Body of pancreas (tissue), 4 donors: ENCODE measurements at regions not wholly inside any gene's neighbourhood (a gene's known extent, or its start where the extent isn't known, plus 50 kb on each side); places are given as distances from the start of the nearest gene placed in this dataset.

Experiments
- ATAC-seq: fragments of 150-250 bp; one replicate; pipeline ENCODE4 v1.9.1; 2016
- DNase-seq, 4 donors: peaks; one replicate each; pipeline ENCODE4 v3.0.0-alpha.2; 2019
- H3K27ac ChIP-seq, 4 donors: fragments of 200-600 bp; sonication (generic); 1 replicate in 3 of 4; 2 replicates in 1 of 4; pipeline versions ENCODE4 v1.5.1 to v1.6.1; 2016 to 2019; ENCODE audit warnings: mild to moderate bottlenecking in 1 of 4, mixed read lengths in 1 of 4, moderate library complexity in 1 of 4
- H3K27me3 ChIP-seq, 2 donors: fragments of 200-600 bp; sonication (generic); one replicate each; pipeline ENCODE4 v1.6.0; 2016; ENCODE audit warnings: mild to moderate bottlenecking in 1 of 2
- H3K36me3 ChIP-seq, 2 donors: fragments of 200-600 bp; sonication (generic); replicated peaks in 1 of 2; 2 replicates each; pipeline ENCODE4 v1.5.1; 2016; ENCODE audit warnings: low read depth in 2 of 2; ENCODE audit not compliant: insufficient read depth in 1 of 2
- H3K4me1 ChIP-seq: fragments of 200-600 bp; sonication (generic); one replicate; pipeline ENCODE4 v1.6.0; 2016
- H3K4me3 ChIP-seq, 2 donors: fragments of 200-600 bp; sonication (generic); 1 replicate in 1 of 2; 2 replicates in 1 of 2; pipeline ENCODE4 v1.5.1; 2016 to 2019
- H3K9me3 ChIP-seq, 3 donors: fragments of 200-600 bp; sonication (generic); 1 replicate in 2 of 3; 2 replicates in 1 of 3; pipeline ENCODE4 v1.5.1; 2016
- CTCF ChIP-seq, 7 experiments: fragments of 450-650 bp in 4 of 7; fragments of 200-600 bp in 3 of 7; sonication (generic) in 3 of 7; IDR thresholded peaks; one replicate each; pipeline ENCODE4 v1.5.1; 2016 to 2019; ENCODE audit warnings: antibody characterized with exemption in 7 of 7
- POLR2A ChIP-seq, 3 donors: fragments of 450-650 bp; IDR thresholded peaks; one replicate each; pipeline ENCODE4 v1.6.1; 2016; ENCODE audit warnings: antibody characterized with exemption in 3 of 3, mild to moderate bottlenecking in 2 of 3
- WGBS, 2 donors: methylation state at CpG; one replicate each; pipeline ENCODE4 v1.1.5; 2017; 5-methylcytosine and 5-hydroxymethylcytosine counted together
- intact Hi-C: fragments of 100-400 bp; cut with DNase I; formaldehyde crosslinking; loops from one replicate; pipeline ENCODE4 v1.15.1; 2023

DNA sequence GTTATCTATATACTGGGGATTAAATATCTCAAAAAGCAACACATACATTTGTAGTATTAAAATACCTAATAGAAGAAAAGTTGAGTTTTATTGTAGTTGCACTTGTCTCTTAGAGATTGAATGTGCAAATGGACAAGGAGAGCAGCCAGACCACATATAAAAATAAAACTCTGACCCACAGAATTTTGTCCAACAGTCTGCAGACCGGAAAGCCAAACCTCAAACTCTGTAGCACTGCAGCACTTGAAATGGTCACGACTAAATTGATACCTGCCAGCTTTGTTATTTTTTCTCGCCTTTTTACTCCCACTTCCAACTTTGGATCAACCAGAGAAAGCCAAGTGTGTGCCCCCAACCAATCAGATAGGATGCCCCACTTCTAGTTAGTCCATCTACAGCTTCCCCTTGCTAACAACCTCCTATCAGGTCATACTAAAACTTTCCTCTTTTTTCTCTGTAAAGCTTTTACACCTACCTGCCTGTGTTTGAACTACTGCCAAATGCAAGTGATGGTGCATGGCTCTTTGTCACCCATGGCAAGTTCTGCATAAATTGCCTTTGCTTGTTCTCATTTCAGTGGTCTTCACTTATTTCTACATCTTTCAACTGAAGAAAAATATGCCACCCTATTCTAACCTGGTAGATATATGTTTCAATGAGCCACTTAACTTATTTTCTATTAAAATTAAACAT is 1250.7 kb upstream of the SPRY2 start:
- no peak for TF ChIP-seq POLR2A (IDR thresholded peaks at IDR 0.05)
- no peak for TF ChIP-seq CTCF (IDR thresholded peaks at IDR 0.05)
- H3K27me3 ChIP-seq = no peaks in the 10 kb centered on the region
- H3K27ac ChIP-seq = no peak overlapping the region
- peaks cover 12% of the 10 kb centered on the region for H3K4me1 ChIP-seq
- no peak for ATAC-seq
- H3K4me3 ChIP-seq = no peak overlapping the region
- intact Hi-C loops = no loop called here
- DNase-seq = no peak
- no peaks in the 10 kb centered on the region for H3K36me3 ChIP-seq
- WGBS, 2 donors = 82 to 86% methylated on average over 3 of the region's 3 CpGs
- no peaks in the 10 kb centered on the region for H3K9me3 ChIP-seq

DNA sequence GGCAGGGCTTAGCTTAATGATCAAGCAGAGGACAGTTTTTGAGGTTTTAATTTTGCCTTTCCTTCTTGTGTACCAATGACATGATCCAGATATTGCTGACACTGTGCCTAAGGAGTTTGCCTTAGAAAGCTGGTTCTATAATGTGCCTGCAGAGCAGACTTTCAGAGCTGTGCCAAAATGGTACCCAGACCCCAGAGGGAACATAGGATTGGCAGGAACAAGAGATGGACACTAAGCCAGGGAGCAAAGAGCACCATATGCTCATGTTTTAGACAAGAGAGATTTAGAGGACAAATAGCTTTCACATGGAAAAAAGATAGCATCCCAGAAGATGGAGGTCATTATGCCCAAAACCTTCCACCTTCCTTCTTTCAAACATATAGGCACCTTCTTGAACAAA is 1241.5 kb upstream of the SPRY2 start:
- H3K27me3 ChIP-seq = no peaks in the 10 kb centered on the region
- no peak overlapping the region for H3K4me3 ChIP-seq
- H3K27ac ChIP-seq = no peak overlapping the region
- H3K9me3 ChIP-seq = no peaks in the 10 kb centered on the region
- no peaks in the 10 kb centered on the region for H3K36me3 ChIP-seq
- ATAC-seq = no peak
- H3K4me1 ChIP-seq = no peaks in the 10 kb centered on the region
- TF ChIP-seq CTCF (IDR thresholded peaks at IDR 0.05) = no peak
- no peak for TF ChIP-seq POLR2A (IDR thresholded peaks at IDR 0.05)
- intact Hi-C loops = no loop called here
- no peak for DNase-seq

GRCh38 chr13:81577601-81578195 is 1236.8 kb upstream of the SPRY2 start:
- no peak for ATAC-seq
- intact Hi-C loops = no loop called here
- 26 to 38% methylated on average over 2 of the region's 2 CpGs for WGBS, 2 donors
- H3K27me3 ChIP-seq = no peaks in the 10 kb centered on the region
- no peak overlapping the region for H3K4me3 ChIP-seq
- H3K27ac ChIP-seq = no peak overlapping the region
- no peaks in the 10 kb centered on the region for H3K9me3 ChIP-seq
- no peak for DNase-seq
- H3K36me3 ChIP-seq = no peaks in the 10 kb centered on the region
- no peaks in the 10 kb centered on the region for H3K4me1 ChIP-seq
- TF ChIP-seq POLR2A (IDR thresholded peaks at IDR 0.05) (no peak), CTCF (IDR thresholded peaks at IDR 0.05) (no peak)

GRCh38 chr13:81568824-81569223 is 1227.9 kb upstream of the SPRY2 start:
- Histone ChIP-seq H3K27me3 (no peaks in the 10 kb centered on the region), H3K27ac (no peak overlapping the region), H3K4me3 (no peak overlapping the region), H3K4me1 (no peaks in the 10 kb centered on the region), H3K9me3 (no peaks in the 10 kb centered on the region), H3K36me3 (no peaks in the 10 kb centered on the region)
- intact Hi-C loops = no loop called here
- WGBS, 2 donors = 54 to 65% methylated on average over 3 of the region's 3 CpGs
- TF ChIP-seq CTCF (IDR thresholded peaks at IDR 0.05) (no peak), POLR2A (IDR thresholded peaks at IDR 0.05) (no peak)
- DNase-seq (no peak), ATAC-seq (no peak)

DNA sequence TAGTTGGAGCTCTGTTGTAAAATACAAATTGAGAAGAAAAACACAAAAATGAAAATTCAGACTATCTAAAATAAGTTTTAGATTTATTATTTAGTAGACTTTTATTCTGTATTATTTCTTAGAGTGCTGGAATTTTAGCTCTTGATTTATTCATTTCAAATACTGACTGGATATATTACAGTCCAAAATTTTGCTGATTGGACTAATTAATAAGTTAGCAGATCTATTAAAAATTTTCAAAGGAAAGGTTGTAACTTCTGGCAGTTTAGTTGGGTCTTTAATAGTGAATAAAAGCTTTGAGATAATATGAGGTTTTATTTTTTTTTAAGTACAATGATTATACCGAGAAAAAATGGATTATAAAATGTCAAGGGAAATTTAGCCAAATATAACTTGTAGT is 1224.9 kb upstream of the SPRY2 start:
- DNase-seq = no peak
- no peak for ATAC-seq

More for the DNA sequence above, 1224.9 kb upstream of the SPRY2 start:
- no peak overlapping the region for H3K4me3 ChIP-seq
- H3K4me1 ChIP-seq = no peaks in the 10 kb centered on the region
- intact Hi-C loops = no loop called here
- H3K27me3 ChIP-seq = no peaks in the 10 kb centered on the region
- no peak for TF ChIP-seq POLR2A (IDR thresholded peaks at IDR 0.05)
- no peak for TF ChIP-seq CTCF (IDR thresholded peaks at IDR 0.05)
- no peaks in the 10 kb centered on the region for H3K36me3 ChIP-seq
- H3K9me3 ChIP-seq = no peaks in the 10 kb centered on the region
- 72 to 86% methylated on average over 1 of the region's 1 CpG for WGBS, 2 donors
- H3K27ac ChIP-seq = no peak overlapping the region
